NCI-H2196 (cell line): ENCODE measurements at regions not wholly inside any gene's neighbourhood (a gene's known extent, or its start where the extent isn't known, plus 50 kb on each side); places are given as distances from the start of the nearest gene placed in this dataset.
"Not testable (repeated sequence)": the region's sequence is repeated elsewhere in the genome, so short reads cannot be mapped to it uniquely, and the experiment has no call there.

Source experiments
- DNase-seq: peaks from one replicate; lab custom pipeline; 2025; ENCODE audit not compliant: unreplicated experiment; lab: John Stamatoyannopoulos, UW

GRCh38 chr6:68239034-68239433 is 396.0 kb upstream of the ADGRB3 start:
- DNase-seq: no peak

- no peak for DNase-seq
Measured at GRCh38 chr6:68238097-68238601, 396.9 kb upstream of the ADGRB3 start.

- DNase-seq: no peak
Measured at GRCh38 chr6:68237205-68237604, 397.9 kb upstream of the ADGRB3 start.

- no peak for DNase-seq
Measured at GRCh38 chr6:68235326-68235784, 399.7 kb upstream of the ADGRB3 start.

GRCh38 chr6:68233623-68234022 is 401.5 kb upstream of the ADGRB3 start:
- no peak for DNase-seq

- no peak for DNase-seq
Measured at GRCh38 chr6:68229566-68229965, 405.5 kb upstream of the ADGRB3 start.

- no peak for DNase-seq
Measured at GRCh38 chr6:68226460-68226859, 408.6 kb upstream of the ADGRB3 start.

- DNase-seq: no peak
Measured at GRCh38 chr6:68225729-68226128, 409.4 kb upstream of the ADGRB3 start.

GRCh38 chr6:68211242-68211795 is 423.8 kb upstream of the ADGRB3 start:
- DNase-seq: no peak

- not testable (repeated sequence) for DNase-seq
Measured at GRCh38 chr6:68207612-68208011, 427.5 kb upstream of the ADGRB3 start.

GRCh38 chr6:68200929-68201328 is 434.2 kb upstream of the ADGRB3 start:
- DNase-seq: no peak

GRCh38 chr6:68197356-68197755 is 437.7 kb upstream of the ADGRB3 start:
- no peak for DNase-seq

- peak; percentile 2 for DNase-seq
Measured at GRCh38 chr6:68196645-68197044, 438.4 kb upstream of the ADGRB3 start.

GRCh38 chr6:68195753-68196152 is 439.3 kb upstream of the ADGRB3 start:
- not testable (repeated sequence) for DNase-seq

- no peak for DNase-seq
Measured at GRCh38 chr6:68194846-68195478, 440.1 kb upstream of the ADGRB3 start.

- no peak for DNase-seq
Measured at GRCh38 chr6:68192988-68193387, 442.1 kb upstream of the ADGRB3 start.

- no peak for DNase-seq
Measured at GRCh38 chr6:68189217-68189815, 445.8 kb upstream of the ADGRB3 start.

GRCh38 chr6:68186870-68187269 is 448.2 kb upstream of the ADGRB3 start:
- DNase-seq: no peak

- no peak for DNase-seq
Measured at GRCh38 chr6:68182386-68182785, 452.7 kb upstream of the ADGRB3 start.

- DNase-seq: not testable (repeated sequence)
Measured at GRCh38 chr6:68181027-68181426, 454.1 kb upstream of the ADGRB3 start.

GRCh38 chr6:68173616-68174015 is 461.5 kb upstream of the ADGRB3 start:
- no peak for DNase-seq

GRCh38 chr6:68169922-68170321 is 465.2 kb upstream of the ADGRB3 start:
- DNase-seq: no peak
